Activated CD4-positive, alpha-beta T cell treated with anti-CD3 and anti-CD28 coated beads for 36 hours (primary cell): ENCODE measurements at regions not wholly inside any gene's neighbourhood (a gene's known extent, or its start where the extent isn't known, plus 50 kb on each side); places are given as distances from the start of the nearest gene placed in this dataset.

ENCODE experiments used
- ATAC-seq: fragments of 200-7000 bp; cut with Tn5 transposase; one replicate; pipeline ENCODE4 v1.10.0; 2021; ENCODE audit warnings: mild to moderate bottlenecking, moderate library complexity
- CTCF ChIA-PET: fragments of 350-600 bp; sonication (Branson Sonifier 250); formaldehyde crosslinking; loops from one replicate; lab custom pipeline; 2021; ENCODE audit warnings: antibody characterized with exemption; lab: Charles Lee
- POLR2A ChIA-PET: fragments of 350-600 bp; sonication (Branson Sonifier 250); formaldehyde crosslinking; loops from one replicate; lab custom pipeline; 2021; ENCODE audit warnings: antibody characterized with exemption, inconsistent platforms; lab: Charles Lee
- DNase-seq: peaks from one replicate; pipeline ENCODE4 v3.0.0-alpha.2; 2020
- H3K27ac Mint-ChIP-seq: one replicate; pipeline ENCODE4 v1.8.0; 2021; ENCODE audit warnings: mixed read lengths
- H3K27me3 Mint-ChIP-seq: one replicate; pipeline ENCODE4 v1.8.0; 2021; ENCODE audit warnings: mixed read lengths
- H3K36me3 Mint-ChIP-seq: one replicate; pipeline ENCODE4 v1.8.0; 2021; ENCODE audit warnings: low read depth, mixed read lengths
- H3K4me1 Mint-ChIP-seq: one replicate; pipeline ENCODE4 v1.8.0; 2021; ENCODE audit warnings: mixed read lengths
- H3K4me3 Mint-ChIP-seq: one replicate; pipeline ENCODE4 v1.8.0; 2021; ENCODE audit warnings: mild to moderate bottlenecking, moderate library complexity, mixed read lengths
- H3K9me3 Mint-ChIP-seq: one replicate; pipeline ENCODE4 v1.8.0; 2021; ENCODE audit warnings: low read depth, mixed read lengths
- intact Hi-C, 2 experiments: fragments of 100-400 bp; cut with DNase I in 1 of 2; cut with micrococcal nuclease in 1 of 2; formaldehyde crosslinking; loops; one replicate each; pipeline versions ENCODE4 v1.14.2 to v1.15.1; 2022 to 2024; cut with DNase I, micrococcal nuclease

- no peaks in the 10 kb centered on the region for H3K4me1 Mint-ChIP-seq
- no peak for ATAC-seq
- DNase-seq = no peak
- H3K27ac Mint-ChIP-seq = no peak overlapping the region
- H3K4me3 Mint-ChIP-seq = no peak overlapping the region
- intact Hi-C loops = no loop called here
- CTCF ChIA-PET = interaction anchor here (0.6 kb wide), 1 partner anchor 412 kb away, joined by 3 read pairs; no protein-coding TSS in a partner anchor
- H3K36me3 Mint-ChIP-seq = no peaks in the 10 kb centered on the region
- peaks cover 38% of the 10 kb centered on the region for H3K27me3 Mint-ChIP-seq
- H3K9me3 Mint-ChIP-seq = no peaks in the 10 kb centered on the region
- POLR2A ChIA-PET = no interaction called here
Observed at GRCh38 chr10:111156754-111157153, 79.9 kb downstream of the ADRA2A start.

- intact Hi-C loops = no loop called here
- CTCF ChIA-PET = no interaction called here
- H3K4me3 Mint-ChIP-seq = no peak overlapping the region
Observed at GRCh38 chr10:111158595-111158994, 81.8 kb downstream of the ADRA2A start.

DNA sequence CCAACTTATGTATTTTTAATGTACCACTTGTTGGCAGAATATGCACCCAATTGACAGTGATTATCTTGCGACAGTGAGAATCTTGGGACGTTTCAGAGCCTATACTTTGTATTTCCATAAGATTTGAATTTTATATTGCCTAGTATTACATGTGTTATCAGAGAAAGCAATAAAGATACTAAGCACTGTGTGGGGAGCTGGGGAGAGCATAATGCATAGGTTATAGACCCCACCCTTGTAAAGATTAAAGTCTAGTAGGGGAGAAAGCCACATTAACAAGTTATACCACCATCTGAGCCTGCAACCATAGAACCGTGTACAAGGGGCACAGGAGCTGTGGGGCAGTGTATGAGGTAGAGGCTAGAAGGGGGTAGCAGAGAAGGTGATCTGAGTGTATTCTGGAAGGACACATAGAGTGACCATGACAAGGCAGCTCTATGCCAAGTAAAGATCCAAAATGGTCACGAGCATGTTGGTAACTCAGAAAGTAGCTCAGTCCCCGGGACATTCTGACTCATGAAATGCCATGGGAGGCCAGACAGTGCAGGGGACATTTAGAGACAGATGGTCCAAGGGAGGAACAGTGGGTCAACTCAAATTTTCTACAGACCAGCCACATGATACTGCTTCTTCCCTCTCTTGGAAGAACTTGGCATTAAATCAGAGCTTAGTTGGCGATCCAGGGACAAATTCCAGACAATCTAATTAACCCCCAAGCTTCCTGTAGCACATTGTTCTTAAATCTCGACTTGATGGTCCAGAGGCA, 84.5 kb downstream of the ADRA2A start:
- intact Hi-C loops = no loop called here
- H3K27me3 Mint-ChIP-seq = peaks cover 41% of the 10 kb centered on the region

More at GRCh38 chr10:111158595-111158994, 81.8 kb downstream of the ADRA2A start:
- no peak for ATAC-seq
- Mint-ChIP-seq H3K9me3 (no peaks in the 10 kb centered on the region), H3K36me3 (no peaks in the 10 kb centered on the region), H3K27ac (no peak overlapping the region), H3K27me3 (peaks cover 44% of the 10 kb centered on the region), H3K4me1 (no peaks in the 10 kb centered on the region)
- DNase-seq = no peak
- POLR2A ChIA-PET = no interaction called here

DNA sequence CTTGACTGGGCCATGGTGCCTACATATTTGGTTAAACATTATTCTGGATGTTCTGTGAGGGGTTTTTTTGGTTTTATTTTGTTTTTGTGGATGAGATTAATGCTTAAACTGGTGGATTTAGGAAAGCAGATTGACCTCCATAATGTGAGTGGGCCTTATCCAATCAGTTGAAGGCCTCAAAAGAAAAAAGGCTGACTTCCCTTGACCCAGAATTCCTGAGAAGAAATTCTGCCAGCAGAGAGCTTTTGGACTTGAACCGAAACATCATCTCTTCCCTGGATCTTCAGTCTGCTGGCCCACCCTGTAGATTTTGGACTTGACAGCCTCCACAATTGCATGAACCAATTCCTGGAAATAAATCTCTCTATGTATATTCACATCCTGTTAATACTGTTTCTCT, 94.4 kb downstream of the ADRA2A start:
- peaks cover 3% of the 10 kb centered on the region for H3K9me3 Mint-ChIP-seq
- POLR2A ChIA-PET = no interaction called here
- H3K4me1 Mint-ChIP-seq = no peaks in the 10 kb centered on the region
- H3K27me3 Mint-ChIP-seq = peaks cover 18% of the 10 kb centered on the region
- CTCF ChIA-PET = no interaction called here
- intact Hi-C loops = no loop called here
- no peak overlapping the region for H3K27ac Mint-ChIP-seq
- ATAC-seq = no peak
- H3K4me3 Mint-ChIP-seq = no peak overlapping the region
- no peaks in the 10 kb centered on the region for H3K36me3 Mint-ChIP-seq
- DNase-seq = no peak

More for the DNA sequence above, 84.5 kb downstream of the ADRA2A start:
- H3K9me3 Mint-ChIP-seq = no peaks in the 10 kb centered on the region
- no peak overlapping the region for H3K4me3 Mint-ChIP-seq
- CTCF ChIA-PET = interaction anchor here (1.4 kb wide), 1 partner anchor 18 kb away, joined by 3 read pairs; no protein-coding TSS in a partner anchor
- POLR2A ChIA-PET = no interaction called here
- H3K36me3 Mint-ChIP-seq = no peaks in the 10 kb centered on the region
- H3K4me1 Mint-ChIP-seq = no peaks in the 10 kb centered on the region
- no peak for ATAC-seq
- no peak overlapping the region for H3K27ac Mint-ChIP-seq
- DNase-seq = no peak

- peaks cover 3% of the 10 kb centered on the region for H3K4me1 Mint-ChIP-seq
- DNase-seq (no peak), ATAC-seq (no peak)
- H3K4me3 Mint-ChIP-seq = no peak overlapping the region
- intact Hi-C loops = no loop called here
- H3K27me3 Mint-ChIP-seq = peaks cover 15% of the 10 kb centered on the region
- POLR2A ChIA-PET = no interaction called here
- no peak overlapping the region for H3K27ac Mint-ChIP-seq
- CTCF ChIA-PET = no interaction called here
- H3K9me3 Mint-ChIP-seq = no peaks in the 10 kb centered on the region
- H3K36me3 Mint-ChIP-seq = no peaks in the 10 kb centered on the region
Observed at GRCh38 chr10:111175787-111176186, 99.0 kb downstream of the ADRA2A start.

DNA sequence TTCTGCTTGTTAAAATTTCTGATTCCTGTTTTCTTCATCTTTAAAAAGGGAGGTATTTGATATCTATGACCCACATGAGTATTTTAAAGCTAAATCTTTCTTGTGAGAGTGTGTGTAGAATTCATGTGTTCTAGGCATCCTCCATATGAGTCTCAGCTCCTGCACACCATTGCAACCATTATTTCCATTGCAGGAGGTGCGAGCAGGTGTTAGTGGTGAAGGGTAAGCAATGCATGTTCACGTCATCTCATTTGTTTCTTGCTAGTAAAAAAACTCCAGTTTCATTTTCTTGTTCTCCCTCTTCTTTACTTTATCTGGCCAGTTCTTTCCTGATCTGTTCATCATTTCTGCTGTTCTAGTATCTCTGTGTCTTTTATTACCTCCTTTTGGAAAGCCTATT, 100.5 kb downstream of the ADRA2A start:
- H3K4me3 Mint-ChIP-seq = no peak overlapping the region
- no peaks in the 10 kb centered on the region for H3K36me3 Mint-ChIP-seq
- no peak overlapping the region for H3K27ac Mint-ChIP-seq
- ATAC-seq (no peak), DNase-seq (no peak)
- POLR2A ChIA-PET = no interaction called here
- H3K9me3 Mint-ChIP-seq = no peaks in the 10 kb centered on the region
- peaks cover 3% of the 10 kb centered on the region for H3K4me1 Mint-ChIP-seq
- intact Hi-C loops = no loop called here
- peaks cover 15% of the 10 kb centered on the region for H3K27me3 Mint-ChIP-seq
- CTCF ChIA-PET = interaction anchor here (0.5 kb wide), 1 partner anchor 113 kb away, joined by 3 read pairs; no protein-coding TSS in a partner anchor

- intact Hi-C loops = no loop called here
- POLR2A ChIA-PET = no interaction called here
- DNase-seq (no peak), ATAC-seq (no peak)
- H3K4me3 Mint-ChIP-seq = no peak overlapping the region
- H3K36me3 Mint-ChIP-seq = no peaks in the 10 kb centered on the region
- H3K27me3 Mint-ChIP-seq = peaks cover 14% of the 10 kb centered on the region
- no peaks in the 10 kb centered on the region for H3K9me3 Mint-ChIP-seq
- peaks cover 3% of the 10 kb centered on the region for H3K4me1 Mint-ChIP-seq
- no peak overlapping the region for H3K27ac Mint-ChIP-seq
- CTCF ChIA-PET = interaction anchor here (0.9 kb wide), 1 partner anchor 17 kb away, joined by 3 read pairs; no protein-coding TSS in a partner anchor
Observed at GRCh38 chr10:111179514-111179913, 102.7 kb downstream of the ADRA2A start.

DNA sequence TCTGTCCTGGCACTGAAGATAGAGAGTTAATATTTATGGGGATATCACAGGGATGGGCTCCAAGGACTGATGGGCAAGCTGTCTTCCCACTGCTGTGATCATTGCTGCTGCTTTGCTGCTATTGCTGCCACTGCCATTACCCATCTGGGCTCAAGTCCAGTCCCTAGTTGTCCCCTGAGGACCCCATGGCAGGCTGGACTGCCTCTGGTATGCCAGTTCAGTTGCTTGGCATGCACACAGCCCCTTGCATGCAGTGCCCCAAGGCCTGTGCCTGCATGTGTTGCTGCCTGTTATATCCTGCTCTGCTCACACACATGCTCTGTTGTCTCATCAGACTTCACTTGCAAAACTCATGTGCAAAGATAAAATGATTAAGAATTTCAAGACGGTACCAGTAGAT, 109.5 kb downstream of the ADRA2A start:
- no peak for ATAC-seq
- CTCF ChIA-PET = no interaction called here

DNA sequence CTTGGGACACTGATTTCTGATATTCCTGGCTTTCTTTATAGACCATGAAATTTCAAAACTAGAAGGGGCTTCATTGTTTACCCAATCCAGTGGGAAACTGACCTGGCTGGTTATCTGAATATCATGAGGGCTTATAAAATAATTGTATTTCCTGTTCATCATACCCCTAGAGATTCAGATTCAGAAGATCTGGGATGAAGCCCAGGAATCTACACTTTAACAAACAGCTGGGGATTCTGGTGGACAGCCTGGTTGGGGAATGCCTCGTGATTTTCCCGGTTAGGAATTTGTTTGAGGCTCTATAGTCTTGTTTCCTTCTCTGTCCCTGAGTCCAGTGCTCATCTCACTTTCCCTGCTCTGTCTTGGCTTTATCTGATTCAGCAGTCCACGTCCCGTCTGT, 110.3 kb downstream of the ADRA2A start:
- ChIA-PET CTCF (interaction anchor here (1.4 kb wide), 1 partner anchor 17 kb away, joined by 3 read pairs; no protein-coding TSS in a partner anchor), POLR2A (no interaction called here)
- peaks cover 14% of the 10 kb centered on the region for H3K27me3 Mint-ChIP-seq
- DNase-seq (no peak), ATAC-seq (no peak)
- H3K4me1 Mint-ChIP-seq = no peaks in the 10 kb centered on the region
- H3K4me3 Mint-ChIP-seq = no peak overlapping the region
- intact Hi-C loops = no loop called here
- H3K9me3 Mint-ChIP-seq = no peaks in the 10 kb centered on the region
- no peak overlapping the region for H3K27ac Mint-ChIP-seq
- no peaks in the 10 kb centered on the region for H3K36me3 Mint-ChIP-seq

More for the DNA sequence above, 109.5 kb downstream of the ADRA2A start:
- intact Hi-C loops = no loop called here
- Mint-ChIP-seq H3K9me3 (no peaks in the 10 kb centered on the region), H3K27ac (no peak overlapping the region), H3K4me3 (no peak overlapping the region), H3K36me3 (no peaks in the 10 kb centered on the region), H3K4me1 (no peaks in the 10 kb centered on the region), H3K27me3 (peaks cover 14% of the 10 kb centered on the region)
- POLR2A ChIA-PET = no interaction called here
- no peak for DNase-seq

GRCh38 chr10:111199587-111199986, 122.8 kb downstream of the ADRA2A start:
- peaks cover 7% of the 10 kb centered on the region for H3K9me3 Mint-ChIP-seq
- no peak for DNase-seq
- intact Hi-C loops = no loop called here
- no peak for ATAC-seq
- no peak overlapping the region for H3K4me3 Mint-ChIP-seq
- H3K27me3 Mint-ChIP-seq = peaks cover 10% of the 10 kb centered on the region
- ChIA-PET CTCF (no interaction called here), POLR2A (no interaction called here)
- peaks cover 2% of the 10 kb centered on the region for H3K36me3 Mint-ChIP-seq
- H3K27ac Mint-ChIP-seq = no peak overlapping the region
- no peaks in the 10 kb centered on the region for H3K4me1 Mint-ChIP-seq

DNA sequence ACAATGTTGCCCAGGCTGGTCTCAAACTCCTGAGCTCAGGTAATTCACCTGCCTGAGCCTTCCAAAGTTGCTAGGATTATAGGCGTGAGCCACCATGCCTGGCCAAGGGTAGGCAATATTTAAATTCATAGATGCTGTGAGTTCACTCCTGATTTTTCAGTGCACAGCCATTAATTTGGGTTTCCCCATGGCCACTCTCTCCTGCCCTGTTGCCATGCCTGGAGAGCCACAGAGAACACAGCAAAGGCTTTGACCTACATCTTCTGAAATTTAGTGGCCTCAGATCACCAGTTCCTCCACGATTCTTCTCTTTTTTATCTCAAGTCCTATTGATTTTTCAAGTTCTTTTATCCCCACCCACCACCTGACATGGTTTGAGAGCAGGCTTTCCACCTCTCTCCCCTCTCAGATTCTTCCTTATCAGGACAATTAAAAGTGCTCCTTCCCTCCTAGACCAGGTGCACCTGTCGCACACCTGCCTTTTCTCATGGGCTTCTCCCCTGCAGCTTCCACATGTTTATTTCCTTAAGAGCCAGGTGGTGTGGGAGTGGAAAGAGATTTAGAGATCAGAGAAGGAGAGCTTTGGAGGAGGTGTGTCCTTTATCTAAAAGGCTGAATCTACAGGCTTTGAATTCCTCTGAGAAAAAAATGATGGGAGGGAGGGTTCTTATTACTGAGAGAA, 123.8 kb downstream of the ADRA2A start:
- H3K4me3 Mint-ChIP-seq = no peak overlapping the region
- H3K4me1 Mint-ChIP-seq = no peaks in the 10 kb centered on the region
- peaks cover 5% of the 10 kb centered on the region for H3K27me3 Mint-ChIP-seq
- ChIA-PET POLR2A (no interaction called here), CTCF (interaction anchor here (0.5 to 0.6 kb wide), 2 partner anchors 8 to 979 kb away, joined by 3 read pairs; no protein-coding TSS in a partner anchor)
- intact Hi-C loops = no loop called here
- no peak for ATAC-seq
- DNase-seq = no peak
- H3K27ac Mint-ChIP-seq = no peak overlapping the region
- H3K9me3 Mint-ChIP-seq = peaks cover 2% of the 10 kb centered on the region
- peaks cover 2% of the 10 kb centered on the region for H3K36me3 Mint-ChIP-seq
